T-helper 2 cell treated with Interferon-gamma antibody and Interleukin-4, amounts not matched to agents 5 μg/mL and 100 μg/mL, for 36 hours (primary cell): ENCODE measurements at regions not wholly inside any gene's neighbourhood (a gene's known extent, or its start where the extent isn't known, plus 50 kb on each side); places are given as distances from the start of the nearest gene placed in this dataset.

ENCODE experiments used
- DNase-seq: peaks from one replicate; pipeline ENCODE4 v3.0.0; 2021; ENCODE audit warnings: low spot score
- H3K27ac Mint-ChIP-seq: one replicate; pipeline ENCODE4 v1.8.0; 2021; ENCODE audit warnings: mild to moderate bottlenecking, mixed read lengths
- H3K27me3 Mint-ChIP-seq: one replicate; pipeline ENCODE4 v1.8.0; 2021; ENCODE audit warnings: low read depth, mixed read lengths
- H3K36me3 Mint-ChIP-seq: one replicate; pipeline ENCODE4 v1.8.0; 2021; ENCODE audit warnings: low read depth, mixed read lengths
- H3K4me1 Mint-ChIP-seq: one replicate; pipeline ENCODE4 v1.8.0; 2021; ENCODE audit warnings: low read depth, mixed read lengths
- H3K4me3 Mint-ChIP-seq: one replicate; pipeline ENCODE4 v1.8.0; 2022; ENCODE audit warnings: mild to moderate bottlenecking, moderate library complexity, mixed read lengths
- H3K9me3 Mint-ChIP-seq: one replicate; pipeline ENCODE4 v1.8.0; 2021; ENCODE audit warnings: mixed read lengths

GRCh38 chr6:147621263-147621662, 112.8 kb downstream of the SAMD5 start:
- no peaks in the 10 kb centered on the region for H3K4me1 Mint-ChIP-seq
- no peaks in the 10 kb centered on the region for H3K36me3 Mint-ChIP-seq
- no peak for DNase-seq
- no peaks in the 10 kb centered on the region for H3K27me3 Mint-ChIP-seq
- H3K9me3 Mint-ChIP-seq, result peaks cover 4% of the 10 kb centered on the region
- H3K27ac Mint-ChIP-seq, result no peak overlapping the region
- H3K4me3 Mint-ChIP-seq, result no peak overlapping the region

DNA sequence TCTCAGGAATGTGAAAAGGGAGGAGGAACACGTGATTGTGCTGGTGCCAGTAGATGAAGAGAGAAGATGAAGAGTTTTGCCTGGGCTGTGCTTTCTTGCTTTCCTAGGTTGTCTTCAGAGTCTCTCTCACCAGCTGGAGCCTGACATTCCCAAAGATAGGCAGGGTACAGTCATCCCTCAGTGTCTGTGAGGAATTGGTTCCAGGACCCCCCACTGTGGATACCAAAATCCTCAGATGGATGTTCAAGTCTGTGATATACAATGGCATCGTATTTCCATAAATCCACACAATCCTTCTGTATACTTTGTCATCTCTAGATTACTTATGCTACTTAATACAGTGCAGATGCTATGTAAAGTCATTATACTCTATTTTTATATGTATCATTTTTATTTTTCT, 113.5 kb downstream of the SAMD5 start:
- no peak for DNase-seq
- H3K4me1 Mint-ChIP-seq, result no peaks in the 10 kb centered on the region

GRCh38 chr6:147624946-147625515, 116.5 kb downstream of the SAMD5 start:
- Mint-ChIP-seq H3K4me1 (no peaks in the 10 kb centered on the region), H3K9me3 (peaks cover 4% of the 10 kb centered on the region), H3K36me3 (no peaks in the 10 kb centered on the region), H3K4me3 (no peak overlapping the region), H3K27ac (no peak overlapping the region), H3K27me3 (no peaks in the 10 kb centered on the region)
- DNase-seq, result no peak

More for the DNA sequence above, 113.5 kb downstream of the SAMD5 start:
- Mint-ChIP-seq H3K27me3 (no peaks in the 10 kb centered on the region), H3K9me3 (peaks cover 4% of the 10 kb centered on the region), H3K4me3 (no peak overlapping the region), H3K36me3 (no peaks in the 10 kb centered on the region), H3K27ac (no peak overlapping the region)

DNA sequence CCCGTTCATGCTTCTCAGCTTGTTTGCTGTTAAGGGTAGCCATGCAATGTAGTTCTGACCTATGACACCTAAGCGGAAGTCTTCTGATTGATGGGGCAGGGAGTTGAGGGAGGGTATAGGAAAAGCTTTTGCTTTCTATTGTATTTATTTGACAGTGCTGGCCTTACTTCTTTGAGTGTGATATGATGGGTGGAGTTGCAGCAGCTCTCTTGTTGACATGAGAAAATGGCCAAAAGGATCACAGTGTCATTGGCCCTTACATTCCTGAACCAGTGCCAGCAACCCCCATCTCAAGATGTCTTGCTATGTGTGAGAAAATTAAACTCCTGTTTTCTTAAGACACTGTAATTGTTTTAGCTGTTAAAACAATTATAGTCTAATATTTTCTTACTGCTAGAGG, 117.5 kb downstream of the SAMD5 start:
- no peaks in the 10 kb centered on the region for H3K27me3 Mint-ChIP-seq
- H3K36me3 Mint-ChIP-seq, result no peaks in the 10 kb centered on the region
- H3K4me3 Mint-ChIP-seq, result no peak overlapping the region
- peaks cover 4% of the 10 kb centered on the region for H3K9me3 Mint-ChIP-seq
- no peak for DNase-seq
- H3K27ac Mint-ChIP-seq, result no peak overlapping the region
- H3K4me1 Mint-ChIP-seq, result no peaks in the 10 kb centered on the region

DNA sequence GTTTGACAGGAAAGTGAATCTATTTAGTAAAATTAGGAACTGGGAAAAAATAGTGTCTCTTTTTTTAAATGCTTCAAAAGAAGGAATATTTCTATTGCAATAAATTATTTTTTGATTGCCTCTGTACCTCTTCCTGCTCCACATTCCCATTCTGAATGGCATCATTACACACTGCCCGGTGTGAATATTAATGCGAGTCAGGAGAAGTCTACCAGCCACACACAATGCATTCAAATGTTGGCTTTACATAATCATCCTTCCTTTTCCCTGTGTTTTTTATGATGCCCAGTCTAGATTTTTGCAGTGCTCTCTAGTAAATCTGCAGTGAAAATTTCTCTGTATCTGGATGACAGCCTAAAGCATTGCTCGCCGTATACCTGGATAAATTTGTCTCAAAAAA, 118.9 kb downstream of the SAMD5 start:
- Mint-ChIP-seq H3K9me3 (peaks cover 4% of the 10 kb centered on the region), H3K27me3 (no peaks in the 10 kb centered on the region)
- no peak for DNase-seq

GRCh38 chr6:147633191-147633590, 124.7 kb downstream of the SAMD5 start:
- H3K4me1 Mint-ChIP-seq, result no peaks in the 10 kb centered on the region
- DNase-seq, result no peak
- no peaks in the 10 kb centered on the region for H3K36me3 Mint-ChIP-seq
- H3K9me3 Mint-ChIP-seq, result peaks cover 3% of the 10 kb centered on the region
- H3K4me3 Mint-ChIP-seq, result no peak overlapping the region
- no peak overlapping the region for H3K27ac Mint-ChIP-seq
- H3K27me3 Mint-ChIP-seq, result no peaks in the 10 kb centered on the region

More for the DNA sequence above, 118.9 kb downstream of the SAMD5 start:
- Mint-ChIP-seq H3K4me3 (no peak overlapping the region), H3K36me3 (no peaks in the 10 kb centered on the region), H3K4me1 (no peaks in the 10 kb centered on the region), H3K27ac (no peak overlapping the region)

DNA sequence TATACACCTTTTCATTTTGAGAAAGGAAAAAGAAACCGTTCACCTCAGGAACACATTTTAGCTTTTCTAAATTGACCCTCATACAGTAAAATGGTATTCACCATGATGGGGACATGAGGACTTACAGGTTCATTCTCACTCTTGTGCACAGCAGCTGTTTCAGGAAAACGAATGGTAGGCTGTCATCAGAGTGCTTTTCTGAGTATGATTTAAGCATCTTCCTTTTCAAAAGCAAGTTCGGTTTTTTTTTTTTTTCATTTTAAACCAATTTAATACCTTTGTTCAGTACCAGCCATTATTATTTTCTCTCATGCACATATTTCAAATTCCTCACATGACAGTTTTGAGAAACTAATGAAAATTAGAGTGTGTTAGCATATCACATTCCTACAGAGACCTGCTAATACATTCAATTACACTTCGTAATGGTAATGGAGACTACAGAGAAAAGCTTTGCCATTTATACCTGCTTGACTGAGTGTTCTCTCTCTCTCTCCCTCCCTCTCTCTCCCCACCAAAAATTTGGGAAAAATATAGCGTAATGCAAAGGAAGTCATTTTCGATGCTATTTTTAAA, 129.2 kb downstream of the SAMD5 start:
- Mint-ChIP-seq H3K4me3 (no peak overlapping the region), H3K27ac (no peak overlapping the region), H3K27me3 (no peaks in the 10 kb centered on the region), H3K4me1 (no peaks in the 10 kb centered on the region), H3K9me3 (peaks cover 3% of the 10 kb centered on the region), H3K36me3 (no peaks in the 10 kb centered on the region)
- no peak for DNase-seq

DNA sequence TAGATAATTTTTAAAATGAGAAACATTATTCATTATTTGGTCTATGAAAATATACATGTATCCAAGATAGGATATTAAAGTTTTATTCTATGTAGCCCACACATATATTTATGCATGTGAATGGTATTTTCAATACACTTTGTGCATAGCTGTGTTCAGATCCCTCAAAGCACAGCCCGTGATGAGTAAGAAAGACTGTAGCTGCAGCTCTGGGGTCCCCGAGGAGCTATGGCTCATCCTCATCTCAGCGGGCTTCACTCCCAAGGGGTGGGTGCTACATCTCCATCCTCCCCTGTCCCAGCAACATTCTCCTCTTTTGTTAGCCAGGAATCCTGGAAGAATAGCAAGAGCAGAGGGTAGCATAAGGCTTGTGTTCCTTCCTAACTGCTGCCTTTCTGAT, 130.8 kb downstream of the SAMD5 start:
- Mint-ChIP-seq H3K4me1 (no peaks in the 10 kb centered on the region), H3K27me3 (no peaks in the 10 kb centered on the region), H3K27ac (no peak overlapping the region), H3K4me3 (no peak overlapping the region), H3K9me3 (peaks cover 3% of the 10 kb centered on the region), H3K36me3 (no peaks in the 10 kb centered on the region)
- no peak for DNase-seq

- peaks cover 3% of the 10 kb centered on the region for H3K9me3 Mint-ChIP-seq
- H3K27me3 Mint-ChIP-seq, result no peaks in the 10 kb centered on the region
- H3K4me1 Mint-ChIP-seq, result no peaks in the 10 kb centered on the region
- H3K27ac Mint-ChIP-seq, result no peak overlapping the region
- no peaks in the 10 kb centered on the region for H3K36me3 Mint-ChIP-seq
- H3K4me3 Mint-ChIP-seq, result no peak overlapping the region
- DNase-seq, result no peak
These were observed 132.1 kb downstream of the SAMD5 start for GRCh38 chr6:147640606-147641005.

DNA sequence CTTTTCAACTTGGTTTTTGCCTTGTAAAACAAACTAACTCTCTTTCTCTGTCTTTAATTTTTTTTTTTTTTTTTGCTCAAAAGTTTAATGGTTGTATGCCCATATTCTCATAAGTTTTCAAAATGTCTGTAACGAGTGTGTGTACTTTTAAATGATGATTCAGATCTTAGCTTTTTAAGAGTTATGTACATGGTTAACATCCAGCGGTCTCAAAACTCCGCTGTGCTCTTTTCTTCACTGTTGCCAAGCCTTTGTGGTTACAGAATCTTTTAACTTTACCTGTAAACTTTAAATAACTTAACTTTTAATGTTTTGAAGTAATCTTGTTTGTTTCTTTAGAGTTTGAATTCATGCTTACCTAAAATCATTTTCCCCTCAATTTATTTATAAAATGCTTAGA, 133.0 kb downstream of the SAMD5 start:
- Mint-ChIP-seq H3K4me3 (no peak overlapping the region), H3K27me3 (no peaks in the 10 kb centered on the region), H3K27ac (no peak overlapping the region), H3K36me3 (no peaks in the 10 kb centered on the region), H3K4me1 (no peaks in the 10 kb centered on the region), H3K9me3 (no peaks in the 10 kb centered on the region)
- no peak for DNase-seq

GRCh38 chr6:147642458-147642857, 134.0 kb downstream of the SAMD5 start:
- H3K27ac Mint-ChIP-seq, result no peak overlapping the region

GRCh38 chr6:147643341-147644200, 135.1 kb downstream of the SAMD5 start:
- Mint-ChIP-seq H3K9me3 (no peaks in the 10 kb centered on the region), H3K4me1 (no peaks in the 10 kb centered on the region), H3K27me3 (no peaks in the 10 kb centered on the region), H3K27ac (no peak overlapping the region), H3K36me3 (no peaks in the 10 kb centered on the region), H3K4me3 (no peak overlapping the region)
- no peak for DNase-seq

More at GRCh38 chr6:147642458-147642857, 134.0 kb downstream of the SAMD5 start:
- Mint-ChIP-seq H3K4me3 (no peak overlapping the region), H3K36me3 (no peaks in the 10 kb centered on the region), H3K4me1 (no peaks in the 10 kb centered on the region), H3K27me3 (no peaks in the 10 kb centered on the region), H3K9me3 (no peaks in the 10 kb centered on the region)
- no peak for DNase-seq

DNA sequence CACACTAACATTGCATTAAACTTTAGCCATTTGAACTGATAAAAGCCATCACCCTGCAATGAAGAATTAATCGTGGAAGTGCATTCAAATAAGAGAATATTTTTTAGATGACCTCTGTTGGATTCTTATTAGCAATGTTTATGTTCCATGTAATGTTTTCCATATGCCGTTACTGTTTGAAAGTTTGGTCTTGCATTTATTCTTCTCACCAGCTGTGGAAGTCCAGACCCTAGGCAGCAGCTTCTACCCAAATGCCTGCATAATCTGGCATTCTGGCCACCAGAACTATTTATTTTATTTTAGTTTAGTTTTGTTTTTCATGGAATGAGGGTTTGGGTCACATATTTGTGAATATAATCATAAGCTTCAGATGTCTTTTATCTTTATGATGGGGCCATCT, 140.4 kb downstream of the SAMD5 start:
- H3K27ac Mint-ChIP-seq, result no peak overlapping the region
- no peaks in the 10 kb centered on the region for H3K36me3 Mint-ChIP-seq
- no peaks in the 10 kb centered on the region for H3K4me1 Mint-ChIP-seq
- no peak for DNase-seq
- no peak overlapping the region for H3K4me3 Mint-ChIP-seq
- no peaks in the 10 kb centered on the region for H3K27me3 Mint-ChIP-seq
- no peaks in the 10 kb centered on the region for H3K9me3 Mint-ChIP-seq

DNA sequence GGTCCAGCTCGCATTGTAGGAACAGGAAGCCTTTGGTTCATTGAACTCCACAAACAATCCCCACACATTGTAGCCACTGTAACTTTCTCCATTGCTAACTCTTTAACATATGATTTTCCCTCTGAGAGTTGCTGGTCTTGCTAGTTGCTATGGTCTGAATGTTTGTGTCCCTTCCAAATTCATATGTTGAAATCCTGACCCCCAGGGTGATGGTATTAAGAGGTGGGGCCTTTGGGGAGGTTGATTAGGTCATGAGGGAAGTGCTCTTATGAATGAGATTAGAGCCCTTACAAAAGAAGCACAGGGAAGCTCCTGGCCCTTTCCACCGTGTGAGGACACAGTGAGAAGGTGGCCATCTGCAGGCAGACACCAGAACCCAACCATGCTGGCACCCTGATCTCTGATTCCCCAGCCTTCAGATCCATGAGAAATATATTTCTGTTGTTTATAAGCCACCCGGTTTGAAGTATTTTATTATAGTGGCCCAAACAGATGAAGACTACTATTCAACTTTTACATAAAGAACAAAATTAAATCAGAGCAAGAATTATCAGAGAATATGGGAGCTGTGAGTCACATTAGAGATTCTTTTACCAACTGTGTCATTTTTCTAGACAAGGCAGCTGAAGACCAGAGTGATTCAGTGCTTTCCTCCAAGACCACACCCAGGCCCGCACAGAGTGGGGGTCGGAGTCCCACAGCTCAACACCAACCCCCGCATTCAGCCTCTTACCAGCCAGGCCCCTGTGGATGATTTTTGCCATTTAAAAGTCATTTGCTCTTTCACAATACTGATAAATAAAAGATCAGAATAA, 143.0 kb downstream of the SAMD5 start:
- Mint-ChIP-seq H3K9me3 (no peaks in the 10 kb centered on the region), H3K27ac (no peak overlapping the region), H3K27me3 (no peaks in the 10 kb centered on the region), H3K4me3 (no peak overlapping the region), H3K36me3 (no peaks in the 10 kb centered on the region), H3K4me1 (no peaks in the 10 kb centered on the region)
- no peak for DNase-seq
